IMR-90 (cell line): ENCODE measurements at regions not wholly inside any gene's neighbourhood (a gene's known extent, or its start where the extent isn't known, plus 50 kb on each side); places are given as distances from the start of the nearest gene placed in this dataset.

Experiments used
- ATAC-seq: fragments of 200-7000 bp; cut with Tn5 transposase; 2 replicates; pipeline ENCODE4 v1.9.1; 2020; ENCODE audit warnings: low read depth, mild to moderate bottlenecking, moderate library complexity
- BruUV-seq: library from RNA; stranded (reverse); fragments of 400-500 nt; replicated peaks from 2 replicates; lab custom pipeline; 2021; lab: Mats Ljungman, UMichigan
- CTCF ChIA-PET: fragments of 300-600 bp; formaldehyde crosslinking; extraction: SDS; loops from one replicate; lab custom pipeline; 2021; ENCODE audit warnings: antibody characterized with exemption; lab: Yijun Ruan, JAX
- POLR2A ChIA-PET: fragments of 300-600 bp; sonication (Branson Sonifier 250); formaldehyde crosslinking; loops from one replicate; lab custom pipeline; 2022; ENCODE audit warnings: antibody characterized with exemption; ENCODE audit not compliant: unreplicated experiment; lab: Charles Lee
- DNase-seq: peaks from one replicate; pipeline ENCODE4 v3.0.0; 2013
- H2AFZ ChIP-seq: replicated peaks from 2 replicates; pipeline ENCODE3; 2013; ENCODE audit warnings: low read length, mild to moderate bottlenecking; ENCODE audit not compliant: poor library complexity
- H2AK5ac ChIP-seq: 2 replicates; pipeline ENCODE4 v1.6.1; 2013; ENCODE audit warnings: low read depth, low read length, inconsistent platforms
- H2AK9ac ChIP-seq: replicated peaks from 2 replicates; pipeline ENCODE3; 2013; ENCODE audit warnings: mild to moderate bottlenecking, low read depth, low read length, moderate library complexity; ENCODE audit not compliant: poor library complexity
- H2BK120ac ChIP-seq: 2 replicates; pipeline ENCODE4 v1.6.1; 2013; ENCODE audit warnings: low read depth, low read length, inconsistent platforms
- H2BK15ac ChIP-seq: 3 replicates; pipeline ENCODE4 v1.6.1; 2013; ENCODE audit warnings: low read depth, low read length, inconsistent platforms
- H2BK20ac ChIP-seq: 2 replicates; pipeline ENCODE4 v1.6.1; 2013; ENCODE audit warnings: low read depth, mild to moderate bottlenecking, inconsistent platforms, low read length, moderate library complexity
- H2BK5ac ChIP-seq: 2 replicates; pipeline ENCODE4 v1.6.1; 2013; ENCODE audit warnings: mild to moderate bottlenecking, low read depth, low read length, inconsistent platforms; ENCODE audit not compliant: poor library complexity, severe bottlenecking
- H3K14ac ChIP-seq: replicated peaks from 2 replicates; pipeline ENCODE4 v1.6.1; 2013; ENCODE audit warnings: low read depth, low read length, inconsistent platforms
- H3K18ac ChIP-seq: 2 replicates; pipeline ENCODE4 v1.6.1; 2013; ENCODE audit warnings: low read depth, low read length, control low read depth
- H3K23ac ChIP-seq: 2 replicates; pipeline ENCODE4 v1.6.1; 2013; ENCODE audit warnings: low read depth, low read length, inconsistent platforms
- H3K27ac ChIP-seq: 2 replicates; pipeline ENCODE4 v1.5.1; 2013; ENCODE audit warnings: mild to moderate bottlenecking, control low read depth, low read length; ENCODE audit not compliant: insufficient read depth
- H3K27me3 ChIP-seq: 2 replicates; pipeline ENCODE4 v1.6.1; 2013; ENCODE audit warnings: low read length; ENCODE audit not compliant: control insufficient read depth, insufficient read depth
- H3K36me3 ChIP-seq: 2 replicates; pipeline ENCODE4 v1.6.1; 2013; ENCODE audit warnings: low read length, mixed read lengths; ENCODE audit not compliant: control insufficient read depth, insufficient read depth
- H3K4ac ChIP-seq: 2 replicates; pipeline ENCODE4 v1.6.1; 2013; ENCODE audit warnings: low read depth, low read length, inconsistent platforms
- H3K4me1 ChIP-seq: 2 replicates; pipeline ENCODE4 v1.6.1; 2013; ENCODE audit warnings: low read length, mixed read lengths; ENCODE audit not compliant: control insufficient read depth, insufficient read depth
- H3K4me2 ChIP-seq: 2 replicates; pipeline ENCODE4 v1.6.1; 2013; ENCODE audit warnings: low read depth, mild to moderate bottlenecking, control low read depth, low read length, moderate library complexity
- H3K4me3 ChIP-seq: 2 replicates; pipeline ENCODE4 v1.5.1; 2013; ENCODE audit warnings: low read depth, mild to moderate bottlenecking, control low read depth, low read length, moderate library complexity; ENCODE audit not compliant: insufficient read depth
- H3K56ac ChIP-seq: 2 replicates; pipeline ENCODE4 v1.6.1; 2013; ENCODE audit warnings: low read length, inconsistent platforms; ENCODE audit not compliant: insufficient read depth; ENCODE audit errors: extremely low read depth
- H3K79me1 ChIP-seq, 2 experiments: 2 replicates each; pipeline ENCODE4 v1.6.1; 2013; ENCODE audit warnings: low read length in 2 of 2, inconsistent platforms in 1 of 2, low read depth in 1 of 2
- H3K9ac ChIP-seq: 2 replicates; pipeline ENCODE4 v1.6.1; 2013; ENCODE audit warnings: low read depth, low read length, control low read depth
- H3K9me1 ChIP-seq: 2 replicates; pipeline ENCODE4 v1.6.1; 2013; ENCODE audit warnings: low read length, inconsistent platforms; ENCODE audit not compliant: insufficient read depth
- H3K9me3 ChIP-seq: 2 replicates; pipeline ENCODE4 v1.6.1; 2013; ENCODE audit warnings: low read length; ENCODE audit not compliant: control insufficient read depth, insufficient read depth
- H4K20me1 ChIP-seq: 2 replicates; pipeline ENCODE4 v1.6.1; 2013; ENCODE audit warnings: low read length, inconsistent platforms; ENCODE audit not compliant: insufficient read depth
- H4K5ac ChIP-seq: 2 replicates; pipeline ENCODE4 v1.6.1; 2013; ENCODE audit warnings: mild to moderate bottlenecking, low read depth, low read length, control low read depth
- H4K8ac ChIP-seq, 2 experiments: 2 replicates each; pipeline ENCODE4 v1.6.1; 2013; ENCODE audit warnings: low read depth in 2 of 2, low read length in 2 of 2, control low read depth in 1 of 2, inconsistent platforms in 1 of 2
- H4K91ac ChIP-seq: 2 replicates; pipeline ENCODE4 v1.6.1; 2013; ENCODE audit warnings: low read depth, low read length, inconsistent platforms; ENCODE audit not compliant: insufficient read depth
- BHLHE40 ChIP-seq: fragments of 150-350 bp; IDR thresholded peaks from 2 replicates; pipeline ENCODE4 v1.6.1; 2016; ENCODE audit warnings: mild to moderate bottlenecking, low read depth, low read length
- CEBPB ChIP-seq: IDR thresholded peaks from 2 replicates; pipeline ENCODE4 v1.6.1; 2012; ENCODE audit warnings: low read depth, low read length, improper control_type of control experiment
- CHD1 ChIP-seq: IDR thresholded peaks from 2 replicates; pipeline ENCODE4 v1.6.1; 2012; ENCODE audit warnings: low read depth, low read length, improper control_type of control experiment
- CTCF ChIP-seq: conservative IDR thresholded peaks from 2 replicates; pipeline ENCODE4 v1.5.1; 2012; ENCODE audit warnings: mild to moderate bottlenecking, low read depth, low read length, improper control_type of control experiment
- ELK1 ChIP-seq: fragments of 150-350 bp; IDR thresholded peaks from 2 replicates; pipeline ENCODE4 v1.6.1; 2016; ENCODE audit warnings: low read depth, mild to moderate bottlenecking, low read length, moderate library complexity, borderline replicate concordance
- FOS ChIP-seq: fragments of 150-350 bp; IDR thresholded peaks from 2 replicates; pipeline ENCODE4 v1.6.1; 2016; ENCODE audit warnings: low read depth, low read length
- MAFK ChIP-seq: IDR thresholded peaks from 2 replicates; pipeline ENCODE4 v1.6.1; 2012; ENCODE audit warnings: low read depth, low read length, improper control_type of control experiment
- MAZ ChIP-seq: IDR thresholded peaks from 2 replicates; pipeline ENCODE4 v1.6.1; 2012; ENCODE audit warnings: low read depth, mild to moderate bottlenecking, low read length, improper control_type of control experiment, moderate library complexity, borderline replicate concordance
- MXI1 ChIP-seq: IDR thresholded peaks from 2 replicates; pipeline ENCODE4 v1.6.1; 2012; ENCODE audit warnings: low read depth, mild to moderate bottlenecking, low read length, moderate library complexity, borderline replicate concordance
- POLR2A ChIP-seq: IDR thresholded peaks from 2 replicates; pipeline ENCODE4 v1.6.1; 2012; ENCODE audit warnings: mild to moderate bottlenecking, low read depth, low read length
- RAD21 ChIP-seq: IDR thresholded peaks from 2 replicates; pipeline ENCODE4 v1.6.1; 2012; ENCODE audit warnings: low read length, improper control_type of control experiment
- RCOR1 ChIP-seq: IDR thresholded peaks from 2 replicates; pipeline ENCODE4 v1.6.1; 2012; ENCODE audit warnings: mild to moderate bottlenecking, low read length, improper control_type of control experiment; ENCODE audit not compliant: insufficient replicate concordance
- RFX5 ChIP-seq: IDR thresholded peaks from 2 replicates; pipeline ENCODE4 v1.8.0; 2012; ENCODE audit warnings: low read depth, mild to moderate bottlenecking, low read length, moderate library complexity
- SMC3 ChIP-seq: fragments of 150-350 bp; IDR thresholded peaks from 2 replicates; pipeline ENCODE4 v1.6.1; 2016; ENCODE audit warnings: low read depth, mild to moderate bottlenecking, antibody characterized with exemption, low read length, moderate library complexity
- USF2 ChIP-seq: fragments of 150-350 bp; IDR thresholded peaks from 2 replicates; pipeline ENCODE4 v1.6.1; 2017; ENCODE audit warnings: mild to moderate bottlenecking, antibody characterized with exemption, low read length, low read depth
- WGBS, 2 experiments: methylation state at CpG; one replicate each; pipeline versions ENCODE4 v1.1.5 to v1.1.7; 2013; ENCODE audit warnings: missing lambda C conversion rate in 2 of 2; ENCODE audit not compliant: insufficient read length in 1 of 2; ENCODE audit errors: extremely low coverage in 2 of 2; 5-methylcytosine and 5-hydroxymethylcytosine counted together
- dilution Hi-C: fragments of 300-500 bp; cut with HindIII; formaldehyde crosslinking; loops from one replicate; pipeline ENCODE4 v1.14.3; 2018; ENCODE audit warnings: low sequenced_read_pairs; ENCODE audit not compliant: unreplicated experiment
- in situ Hi-C: fragments of 300-500 bp; cut with MboI; formaldehyde crosslinking; loops from 3 replicates; pipeline ENCODE4 v1.14.3; 2019; ENCODE audit warnings: low sequenced_read_pairs, inconsistent platforms, mixed read lengths
- intact Hi-C: fragments of 100-400 bp; cut with micrococcal nuclease; formaldehyde crosslinking; loops from 2 replicates; pipeline ENCODE4 v1.10.0; 2022

GRCh38 chr22:22813126-22814075, 74.2 kb upstream of the IGLL5 start:
- no peak for DNase-seq
- Histone ChIP-seq H3K27me3 (no peaks in the 10 kb centered on the region), H3K9me1 (no peaks in the 10 kb centered on the region), H3K4ac (no peak overlapping the region), H3K23ac (no peak overlapping the region), H2BK120ac (no peak overlapping the region), H3K79me1 (no peaks in the 10 kb centered on the region), H2BK20ac (no peak overlapping the region), H2BK15ac (no peak overlapping the region), H2AFZ (no peak overlapping the region), H3K18ac (no peak overlapping the region), H3K14ac (no peak overlapping the region), H3K36me3 (no peaks in the 10 kb centered on the region), H4K8ac (no peak overlapping the region), H4K20me1 (no peaks in the 10 kb centered on the region), H3K9me3 (no peaks in the 10 kb centered on the region), H4K5ac (no peak overlapping the region), H3K9ac (no peak overlapping the region), H3K27ac (no peak overlapping the region), H3K4me1 (no peaks in the 10 kb centered on the region), H3K56ac (no peak overlapping the region), H2AK9ac (no peak overlapping the region), H2AK5ac (no peak overlapping the region), H4K91ac (no peak overlapping the region), H2BK5ac (no peak overlapping the region), H3K4me2 (no peak overlapping the region), H3K4me3 (no peak overlapping the region)
- no peak for ATAC-seq
- ChIA-PET POLR2A (no interaction called here), CTCF (no interaction called here)
- WGBS, 2 experiments = 43% methylated on average over 1 of the region's 3 CpGs; no CpG with 5 or more reads in 1 of the 2 experiments
- dilution Hi-C loops (no loop called here), intact Hi-C loops (no loop called here), in situ Hi-C loops (no loop called here)
- BruUV-seq = no TSS peak
- TF ChIP-seq USF2 (no peak), POLR2A (no peak), FOS (no peak), RFX5 (no peak), RAD21 (no peak), ELK1 (no peak), MAFK (no peak), BHLHE40 (no peak), MXI1 (no peak), RCOR1 (no peak), CEBPB (no peak), CHD1 (no peak), CTCF (no peak), MAZ (no peak), SMC3 (no peak)
